HG03159 (cell line): ENCODE measurements at regions not wholly inside any gene's neighbourhood (a gene's known extent, or its start where the extent isn't known, plus 50 kb on each side); places are given as distances from the start of the nearest gene placed in this dataset.
"Not testable (repeated sequence)": the region's sequence is repeated elsewhere in the genome, so short reads cannot be mapped to it uniquely, and the experiment has no call there.

ENCODE experiments used
- ATAC-seq: cut with Tn5 transposase; IDR thresholded peaks from one replicate; pipeline ENCODE4 v1.9.1; 2021; ENCODE audit warnings: mild to moderate bottlenecking, moderate library complexity; ENCODE audit not compliant: unreplicated experiment

DNA sequence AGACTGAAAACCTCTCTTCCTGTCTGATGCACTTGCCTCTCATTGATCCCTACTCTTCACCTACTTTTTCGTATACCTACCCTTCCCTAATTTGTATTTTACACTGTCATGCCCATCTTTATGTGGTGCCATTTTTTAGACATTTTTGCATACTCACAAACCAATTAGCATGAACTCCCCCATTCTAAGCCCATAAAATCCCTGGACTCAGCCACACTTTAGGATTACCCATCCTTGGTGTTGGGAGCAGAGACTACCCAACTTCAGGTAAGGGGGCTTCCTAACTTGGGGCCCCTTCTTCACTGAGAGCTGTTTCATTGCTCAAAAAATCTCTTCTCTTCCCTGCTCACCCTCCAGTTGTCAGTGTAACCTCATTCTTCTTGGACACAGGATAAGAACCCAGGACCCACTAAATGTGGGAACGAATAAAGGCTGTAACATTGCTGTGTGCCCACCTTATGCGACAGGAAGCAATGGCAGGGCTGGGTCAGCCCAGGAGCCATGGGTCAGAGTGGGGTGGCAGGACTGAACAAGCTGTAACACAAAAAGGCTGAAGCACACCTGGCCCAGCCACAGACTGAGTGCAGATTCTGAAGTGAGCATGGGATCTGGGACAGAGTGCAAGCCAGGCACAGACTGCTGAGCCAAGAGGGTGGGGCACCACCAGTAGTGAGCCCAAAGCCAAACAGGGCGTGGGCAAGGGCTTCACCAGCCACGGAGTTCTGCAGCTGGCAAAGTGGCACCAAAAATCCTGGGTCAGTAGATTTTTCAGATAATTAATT is 789.1 kb upstream of the HS3ST5 start:
- no peak for ATAC-seq

DNA sequence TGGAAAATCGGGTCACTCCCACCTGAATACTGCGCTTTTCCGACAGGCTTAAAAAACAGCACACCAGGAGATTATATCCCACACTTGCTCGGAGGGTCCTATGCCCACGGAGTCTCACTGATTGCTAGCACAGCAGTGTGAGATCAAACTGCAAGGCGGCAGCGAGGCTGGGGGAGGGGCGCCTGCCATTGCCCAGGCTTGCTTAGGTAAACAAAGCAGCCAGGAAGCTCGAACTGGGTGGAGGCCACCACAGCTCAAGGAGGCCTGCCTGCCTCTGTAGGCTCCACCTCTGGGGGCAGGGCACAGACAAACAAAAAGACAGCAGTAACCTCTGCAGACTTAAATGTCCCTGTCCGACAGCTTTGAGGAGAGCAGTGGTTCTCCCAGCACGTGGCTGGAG is 778.7 kb upstream of the HS3ST5 start:
- not testable (repeated sequence) for ATAC-seq

DNA sequence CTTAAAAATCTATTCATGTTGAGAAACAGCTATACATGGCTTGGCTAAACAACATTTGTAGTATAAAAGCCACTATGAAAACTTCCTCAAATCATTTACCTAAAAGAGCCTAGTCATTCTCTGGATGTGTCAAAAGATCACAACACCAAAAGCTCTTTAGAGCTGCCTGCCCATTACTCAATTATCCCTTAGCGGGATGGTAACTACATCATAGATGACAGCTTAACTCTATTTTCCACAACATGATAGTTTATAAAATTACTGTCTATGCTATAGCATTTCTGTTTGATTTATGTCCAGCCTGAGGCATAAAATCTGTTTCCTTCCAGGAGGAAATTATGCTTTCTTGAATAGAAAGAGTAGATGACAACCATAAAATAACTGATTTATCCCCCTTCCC is 777.6 kb upstream of the HS3ST5 start:
- ATAC-seq = no peak

DNA sequence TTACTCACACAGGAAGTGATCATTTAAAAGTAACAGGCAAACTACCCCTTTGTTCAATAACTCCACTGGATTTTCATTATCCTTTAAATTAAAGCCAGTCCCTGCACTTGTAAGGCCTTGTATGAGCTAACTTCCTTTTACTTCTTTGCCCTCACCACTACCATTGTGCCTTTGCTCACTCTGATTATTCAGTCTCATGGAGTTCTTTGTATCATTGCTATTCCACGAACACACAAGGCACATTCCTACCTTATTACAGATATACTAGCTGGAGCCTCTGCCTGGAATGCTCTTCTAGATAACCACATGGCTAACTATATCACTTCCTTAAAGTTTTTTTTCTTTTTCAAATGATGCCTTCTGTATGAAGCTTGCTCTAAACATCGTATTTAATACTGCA is 748.6 kb upstream of the HS3ST5 start:
- ATAC-seq = no peak

DNA sequence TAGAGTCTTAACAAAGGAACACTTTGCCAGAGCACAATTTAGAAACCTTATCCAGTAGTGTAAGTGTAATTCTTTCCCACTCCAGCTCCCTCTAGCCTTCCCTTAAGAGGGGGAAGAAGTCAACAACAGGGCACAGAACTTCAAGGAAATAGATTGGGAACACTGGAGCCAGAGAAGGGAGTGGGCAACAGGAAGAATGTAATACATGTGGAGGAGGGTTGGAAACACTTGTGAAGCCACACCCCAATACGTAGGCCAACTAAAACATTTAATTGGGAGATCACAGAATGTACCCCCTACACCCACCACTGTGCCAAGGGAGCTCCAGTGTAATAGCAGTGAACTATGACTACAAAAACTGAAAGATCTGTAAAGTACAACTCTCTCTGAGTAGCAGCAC is 735.7 kb upstream of the HS3ST5 start:
- ATAC-seq = no peak

DNA sequence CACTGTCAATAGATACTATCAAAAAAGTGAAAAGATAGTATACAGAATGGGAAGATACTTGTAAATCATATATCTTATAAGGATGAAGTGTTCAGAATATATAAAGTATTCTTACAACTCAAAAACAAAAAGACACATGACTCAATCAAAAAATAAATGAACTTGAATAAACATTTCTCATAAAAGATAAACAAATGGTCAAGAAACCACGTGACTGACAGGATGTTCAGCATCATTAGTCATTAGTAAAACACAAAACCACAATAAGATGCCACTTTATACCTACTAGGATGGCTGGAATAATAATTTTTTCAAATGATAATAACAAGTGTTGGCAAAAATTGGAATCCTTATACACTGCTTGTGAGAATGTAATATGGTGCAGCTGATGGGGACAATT is 729.1 kb upstream of the HS3ST5 start:
- no peak for ATAC-seq

DNA sequence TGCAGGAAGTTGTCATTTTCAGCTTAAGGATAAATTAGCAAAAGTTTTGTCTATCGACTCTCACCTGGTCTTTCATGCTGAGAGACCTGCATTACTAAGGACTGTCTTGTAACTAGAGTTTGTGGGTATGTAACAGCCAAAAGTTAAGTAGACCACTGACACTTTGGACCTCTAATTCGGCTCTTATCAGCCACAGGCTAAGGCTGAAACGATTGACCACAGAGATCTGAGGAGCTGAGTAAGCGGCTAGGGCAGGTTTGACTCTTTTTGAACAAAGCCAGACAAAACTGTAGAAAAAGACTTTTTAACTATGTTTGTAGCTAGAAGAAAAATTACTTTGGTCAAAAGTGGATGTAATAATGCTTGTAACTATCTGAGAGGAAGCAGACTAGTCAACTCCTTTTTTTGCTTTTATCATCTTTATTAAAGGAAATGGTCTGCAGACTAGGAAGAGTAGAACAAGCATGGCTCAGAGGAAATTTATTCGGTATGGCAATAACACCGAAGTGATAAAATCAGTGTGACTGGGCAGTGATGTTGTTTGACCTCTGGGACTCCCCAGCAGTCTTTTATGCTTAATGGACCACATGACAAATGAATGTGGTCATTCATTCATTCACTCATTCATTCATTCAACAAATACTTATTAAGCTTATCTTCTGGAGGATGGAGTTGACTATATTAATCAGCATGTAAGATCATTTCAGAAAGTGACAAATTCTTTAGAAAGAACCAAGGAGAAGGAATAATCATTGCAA is 725.0 kb upstream of the HS3ST5 start:
- no peak for ATAC-seq

DNA sequence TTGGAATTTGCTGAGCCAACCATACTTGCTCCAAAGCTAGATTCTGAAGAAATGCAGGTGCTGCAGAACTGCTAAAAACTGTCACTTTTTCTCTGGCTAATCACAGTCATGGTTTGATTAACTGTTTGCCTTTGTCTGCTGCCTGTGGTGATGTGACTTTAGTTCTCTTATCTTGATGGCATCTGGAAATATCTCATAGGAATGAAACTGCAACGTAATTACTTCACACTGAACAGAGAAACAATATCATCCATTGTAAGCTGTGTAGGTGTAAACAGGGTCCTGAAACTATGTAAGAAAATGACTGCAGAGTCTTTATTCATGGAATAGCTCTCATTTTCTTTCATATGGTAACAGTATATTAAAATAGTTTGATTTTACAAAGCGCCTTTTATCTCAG is 721.9 kb upstream of the HS3ST5 start:
- ATAC-seq = no peak

DNA sequence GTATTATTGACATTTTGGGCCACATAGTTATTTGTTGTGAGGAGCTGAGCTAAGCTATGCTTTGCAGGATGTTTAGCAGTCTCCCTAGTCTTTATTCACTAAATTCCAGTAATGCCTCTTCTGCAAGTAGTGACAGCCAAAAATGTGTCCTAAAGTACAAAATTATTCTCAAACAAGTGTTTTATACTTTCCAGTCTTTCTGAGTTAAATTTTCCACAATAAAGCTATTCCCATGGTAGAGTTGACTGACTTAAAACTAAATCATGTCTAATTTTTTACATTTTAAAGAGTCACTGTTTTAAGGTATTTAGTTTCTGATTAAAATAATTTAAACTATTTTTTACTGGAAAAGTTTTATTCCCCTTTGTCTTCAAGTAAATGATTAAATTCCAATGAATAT is 717.8 kb upstream of the HS3ST5 start:
- no peak for ATAC-seq

DNA sequence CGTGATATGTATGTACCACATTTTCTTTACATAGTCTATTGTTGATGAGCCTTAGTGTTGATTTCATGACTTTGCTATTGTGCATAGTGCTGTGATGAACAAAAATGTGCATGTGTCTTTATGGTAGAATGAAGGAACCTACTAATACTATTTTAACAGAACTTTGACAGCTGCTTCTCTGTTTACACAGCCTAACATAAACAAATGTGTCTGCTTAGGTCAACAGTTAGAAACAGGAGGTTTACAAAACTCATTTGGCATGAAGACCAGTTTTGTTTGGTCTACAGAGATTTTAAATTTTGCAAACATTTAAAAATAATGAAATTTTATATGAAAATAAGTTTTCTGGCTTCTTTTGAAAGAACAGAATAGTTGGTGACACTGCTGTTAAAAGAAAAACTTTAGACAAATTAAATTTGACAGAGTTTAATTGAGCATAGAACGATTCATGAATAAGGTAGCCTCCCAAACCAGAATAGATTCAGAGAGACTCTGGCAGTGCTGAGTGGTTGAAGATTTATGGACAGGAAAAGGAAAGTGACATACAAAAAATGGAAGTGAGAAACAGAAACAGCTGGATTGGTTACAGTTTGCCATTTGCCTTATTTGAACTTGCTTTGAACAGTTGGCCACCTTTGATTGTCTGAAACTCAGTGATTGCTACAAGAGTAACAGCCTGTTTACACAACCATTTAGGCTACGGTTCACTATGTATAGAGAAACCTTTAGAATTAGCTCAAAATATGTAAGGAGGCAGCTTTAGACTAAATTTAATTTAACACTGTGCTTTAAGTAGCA is 715.8 kb upstream of the HS3ST5 start:
- ATAC-seq = no peak

DNA sequence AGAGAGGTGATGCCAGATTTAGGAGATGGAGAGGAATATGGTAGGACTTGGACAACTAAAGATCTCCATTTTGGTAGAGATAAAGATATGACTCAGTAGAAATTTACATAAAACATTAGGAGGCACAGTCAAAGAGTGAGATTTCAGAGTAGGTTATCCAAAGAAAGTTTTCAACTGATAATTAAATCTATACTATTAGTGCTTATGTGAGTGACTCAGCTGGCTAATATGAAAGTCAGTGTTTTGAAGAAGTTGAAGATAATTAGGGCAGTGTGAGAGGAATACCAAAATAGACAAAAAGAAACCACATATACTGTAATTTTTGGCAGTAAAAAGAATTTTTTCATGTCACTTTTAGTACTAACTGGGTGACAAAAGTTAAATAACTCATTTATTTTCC is 712.8 kb upstream of the HS3ST5 start:
- no peak for ATAC-seq

DNA sequence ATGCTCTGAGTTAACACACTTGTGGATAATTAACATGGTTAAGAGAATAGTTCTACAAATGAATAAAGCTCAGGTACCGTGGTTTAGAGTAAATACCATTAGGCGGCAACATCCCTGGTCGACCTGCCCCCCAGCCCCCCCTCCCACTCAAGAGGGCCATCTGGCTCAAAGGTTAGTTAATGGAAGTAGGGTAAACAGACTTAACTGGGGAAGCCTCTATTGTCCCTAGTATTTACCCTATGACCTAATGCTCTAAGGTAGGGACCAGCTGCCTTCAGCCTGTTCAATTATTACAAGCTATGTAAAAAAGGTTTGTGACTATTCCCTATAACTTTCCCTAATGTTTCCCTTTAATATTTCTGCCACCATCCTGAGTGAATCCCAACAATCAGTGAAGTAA is 711.4 kb upstream of the HS3ST5 start:
- ATAC-seq = not testable (repeated sequence)

DNA sequence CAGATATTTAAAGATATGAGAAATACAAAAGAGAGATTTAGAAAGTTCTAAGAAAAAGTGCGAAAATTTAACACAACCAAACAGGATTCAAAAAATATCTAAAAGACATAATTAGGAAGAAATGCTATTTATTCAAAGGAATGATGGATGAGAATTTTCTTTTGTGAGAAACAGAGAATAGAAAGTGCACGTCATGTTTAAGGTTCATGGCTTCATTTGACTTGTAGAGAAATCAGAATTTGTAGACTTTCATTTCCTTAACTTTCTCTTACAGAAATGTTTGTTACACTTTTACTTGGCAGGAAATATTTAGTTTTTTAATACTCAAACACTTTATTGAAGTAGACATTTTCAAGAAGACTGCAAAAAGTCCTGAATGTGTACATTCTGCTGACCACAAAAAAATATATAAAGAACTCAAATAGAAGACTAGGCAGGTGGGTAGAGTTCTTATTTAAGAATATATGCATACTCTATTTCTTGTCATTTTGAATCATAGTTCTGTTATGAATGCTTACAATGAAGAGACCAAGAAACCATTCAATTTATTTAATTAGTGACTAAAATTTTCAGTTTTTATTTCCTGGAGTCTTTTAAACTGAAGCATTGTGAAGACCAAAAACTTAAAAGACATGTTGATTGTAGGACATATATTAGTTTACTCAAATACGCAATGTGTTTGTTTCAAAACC is 710.5 kb upstream of the HS3ST5 start:
- ATAC-seq = no peak

DNA sequence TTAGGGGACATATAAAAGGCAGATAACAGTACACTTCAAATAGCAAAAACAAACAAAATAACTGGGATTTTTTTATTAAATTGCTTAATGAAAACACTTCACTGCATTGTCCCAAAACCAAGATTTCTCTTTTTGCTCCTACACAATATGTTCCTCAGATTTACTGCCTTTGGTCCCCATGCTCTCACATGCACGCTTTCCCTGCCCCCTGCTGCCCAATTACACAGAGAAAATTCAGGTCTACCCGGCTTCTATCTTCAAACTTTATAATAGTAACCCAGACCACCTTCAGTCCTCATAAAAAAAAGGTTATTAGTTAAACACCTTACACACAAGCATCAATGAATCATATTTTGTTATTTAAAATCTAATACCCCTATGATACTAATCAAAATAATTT is 673.8 kb upstream of the HS3ST5 start:
- no peak for ATAC-seq

DNA sequence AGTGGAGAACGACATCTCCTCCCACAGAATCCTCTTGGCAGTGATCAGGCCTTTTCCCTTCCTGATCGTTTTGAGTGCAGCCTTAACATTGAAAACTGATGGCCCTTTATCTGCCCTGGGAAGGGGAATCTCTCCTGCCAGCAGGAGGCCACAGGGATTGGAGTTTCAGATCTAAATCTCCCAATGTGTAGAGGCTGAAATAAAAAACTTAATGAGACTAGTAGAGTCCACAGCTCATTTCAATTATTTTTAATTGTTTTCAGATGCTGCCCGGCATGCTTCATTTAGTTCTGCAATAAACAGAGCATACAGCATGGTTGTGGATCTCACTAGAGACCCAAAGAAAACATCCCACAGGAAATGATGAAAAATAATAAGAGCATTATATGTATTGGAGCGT is 662.2 kb upstream of the HS3ST5 start:
- ATAC-seq = no peak

DNA sequence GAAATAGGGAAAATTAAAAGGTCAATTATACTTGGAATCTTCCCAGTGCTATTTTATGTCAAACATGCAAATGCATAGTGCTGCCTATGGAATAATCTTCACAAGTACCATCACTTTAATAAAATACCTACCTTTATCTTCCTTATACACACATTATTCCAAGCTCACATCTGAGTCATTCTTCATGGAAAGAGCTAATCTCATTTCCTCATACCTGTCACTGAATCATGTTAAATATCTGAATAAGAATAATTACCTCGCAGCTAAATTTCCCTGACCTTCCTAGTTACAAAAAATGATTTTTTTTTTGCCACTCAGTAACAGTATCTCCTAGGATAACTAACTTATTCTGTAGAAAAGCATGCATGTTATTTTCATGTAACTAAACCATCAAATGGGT is 661.4 kb upstream of the HS3ST5 start:
- no peak for ATAC-seq

DNA sequence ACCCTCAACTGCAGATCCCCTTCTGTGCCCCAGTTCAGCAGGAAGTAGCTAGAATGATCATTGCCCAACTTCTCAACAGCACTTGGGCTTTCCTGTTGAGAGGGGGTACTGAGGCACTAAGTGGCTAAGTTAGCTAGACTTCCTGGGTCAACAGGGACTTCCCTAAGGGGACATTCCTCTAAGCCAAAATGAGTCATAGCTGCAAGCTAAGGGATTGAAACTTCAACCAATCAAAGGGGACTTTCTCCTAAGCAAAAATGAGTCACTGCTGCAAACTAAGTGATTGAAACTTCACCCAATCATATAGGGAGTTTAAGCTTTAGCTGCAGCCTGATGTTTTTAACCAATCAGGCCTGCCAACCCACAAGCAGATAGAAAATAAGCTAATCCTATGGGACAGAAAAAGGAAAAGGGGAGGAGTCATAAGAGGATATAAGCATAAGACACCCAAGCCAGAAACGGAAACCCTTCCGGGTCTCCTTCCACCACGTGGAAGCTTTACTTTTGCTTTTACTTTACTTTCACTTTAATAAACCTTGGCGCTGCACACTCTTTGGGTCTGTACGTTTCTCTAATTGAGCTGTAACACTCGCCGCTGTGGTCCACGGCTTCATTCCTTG is 659.0 kb upstream of the HS3ST5 start:
- no peak for ATAC-seq

DNA sequence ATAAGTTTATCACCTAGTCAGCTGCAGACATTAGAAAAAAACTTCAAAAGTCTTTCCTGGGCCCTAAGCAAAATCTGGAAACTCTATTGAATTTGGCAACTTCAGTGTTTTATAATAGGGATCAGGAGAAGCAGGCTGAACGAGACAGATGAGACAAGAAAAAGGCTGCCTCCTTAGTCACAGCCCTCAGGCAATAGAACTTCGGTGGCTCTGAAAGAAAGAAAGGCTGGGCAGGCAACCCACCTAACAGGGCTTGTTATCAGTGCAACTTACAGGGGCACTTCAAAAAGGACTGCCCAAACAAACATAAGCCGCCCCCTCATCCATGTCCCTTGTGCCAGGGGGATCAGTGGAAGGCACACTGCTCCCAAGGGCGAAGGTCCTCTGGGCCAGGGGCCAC is 657.9 kb upstream of the HS3ST5 start:
- ATAC-seq = no peak

DNA sequence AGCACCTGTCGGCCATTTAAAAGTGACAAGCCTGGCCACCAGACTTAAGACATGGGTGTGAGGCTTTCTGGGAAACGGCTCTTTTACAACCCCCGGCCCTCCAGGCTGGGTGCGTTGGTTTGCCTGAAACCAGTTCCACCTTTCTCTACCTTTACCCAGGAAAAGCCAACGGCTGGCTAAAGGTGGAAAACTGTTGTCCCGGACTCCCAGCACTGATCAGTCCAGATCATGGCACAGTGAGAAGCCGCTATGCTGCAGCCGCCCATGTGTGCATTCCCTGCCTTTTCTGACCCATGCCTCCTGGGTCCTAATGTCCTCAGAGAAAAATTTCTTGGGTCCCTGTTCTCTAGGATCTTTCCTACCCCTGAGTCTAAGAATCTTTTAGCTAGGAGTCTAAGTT is 655.7 kb upstream of the HS3ST5 start:
- ATAC-seq = no peak

DNA sequence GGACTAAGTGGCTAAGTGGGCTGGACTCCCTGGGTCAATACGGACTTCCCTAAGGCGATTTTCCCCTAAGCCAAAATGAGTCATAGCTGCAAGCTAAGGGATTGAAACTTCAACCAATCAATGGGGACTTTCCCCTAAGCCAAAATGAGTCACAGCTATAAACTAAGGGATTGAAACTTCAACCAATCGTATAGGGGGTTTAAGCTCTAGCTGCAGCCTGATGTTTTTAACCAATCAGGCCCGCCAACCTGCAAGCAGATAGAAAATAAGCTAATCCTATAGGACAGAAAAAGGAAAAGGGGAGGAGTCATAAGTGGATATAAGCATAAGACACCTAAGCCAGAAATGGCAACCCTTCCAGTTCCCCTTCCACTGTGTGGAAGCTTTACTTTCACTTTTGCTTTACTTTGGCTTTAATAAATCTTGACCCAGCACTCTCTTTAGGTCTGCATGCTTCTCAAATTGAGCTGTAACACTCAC is 655.0 kb upstream of the HS3ST5 start:
- peak; percentile 60 for ATAC-seq

DNA sequence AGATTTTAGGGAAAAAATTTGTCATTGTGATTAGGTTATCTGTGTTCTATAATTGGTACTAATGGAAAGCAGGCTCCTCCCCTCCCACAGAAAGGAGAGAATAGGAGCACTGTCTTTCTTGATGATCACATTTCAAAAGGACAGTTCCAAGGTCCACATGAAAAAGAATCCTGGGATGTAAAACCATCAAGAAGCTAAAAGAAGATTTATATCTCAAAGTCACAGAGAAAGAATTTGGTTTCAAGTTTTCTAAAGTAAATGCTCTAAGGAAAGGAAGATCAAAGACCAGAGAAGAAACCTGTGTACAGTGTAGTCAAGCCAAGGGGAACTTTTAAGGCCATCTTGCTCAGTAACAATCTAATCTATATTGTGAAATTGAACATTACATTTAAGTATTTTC is 652.7 kb upstream of the HS3ST5 start:
- no peak for ATAC-seq
